Sigmoid colon (tissue), 6 donors: ENCODE measurements at regions not wholly inside any gene's neighbourhood (a gene's known extent, or its start where the extent isn't known, plus 50 kb on each side); places are given as distances from the start of the nearest gene placed in this dataset.

ENCODE experiments used
- DNase-seq: peaks from one replicate; pipeline ENCODE4 v3.0.0-alpha.2; 2019
- H3K27ac ChIP-seq, 4 donors: fragments of 200-600 bp; sonication (generic); one replicate each; pipeline ENCODE4 v1.5.1; 2016 to 2019; ENCODE audit warnings: mild to moderate bottlenecking in 1 of 4
- H3K27me3 ChIP-seq, 3 donors: fragments of 200-600 bp; sonication (generic); one replicate each; pipeline ENCODE4 v1.5.1; 2019; ENCODE audit warnings: mild to moderate bottlenecking in 1 of 3
- H3K36me3 ChIP-seq, 4 donors: fragments of 200-600 bp; sonication (generic); one replicate each; pipeline ENCODE4 v1.5.1; 2016 to 2019
- H3K4me1 ChIP-seq, 4 donors: fragments of 200-600 bp; sonication (generic); one replicate each; pipeline ENCODE4 v1.5.1; 2017 to 2019
- H3K4me3 ChIP-seq, 4 donors: fragments of 200-600 bp; sonication (generic); one replicate each; pipeline ENCODE4 v1.5.1; 2017 to 2019; ENCODE audit warnings: mild to moderate bottlenecking in 2 of 4, moderate library complexity in 1 of 4
- H3K9me3 ChIP-seq, 4 donors: fragments of 200-600 bp in 3 of 4; sonication (generic) in 3 of 4; one replicate each; pipeline versions ENCODE4 v1.5.1 to v1.6.1; 2013 to 2019
- CTCF ChIP-seq, 4 experiments: fragments of 450-650 bp in 3 of 4; fragments of 200-600 bp in 1 of 4; IDR thresholded peaks; one replicate each; pipeline ENCODE4 v1.5.1; 2016 to 2019; ENCODE audit warnings: antibody characterized with exemption in 4 of 4, mild to moderate bottlenecking in 3 of 4, moderate library complexity in 2 of 4
- EP300 ChIP-seq, 4 donors: sonication (generic); formaldehyde crosslinking; IDR thresholded peaks; one replicate each; pipeline ENCODE4 v1.6.1; 2017; ENCODE audit warnings: antibody characterized with exemption in 4 of 4
- POLR2A ChIP-seq, 2 donors: fragments of 450-650 bp; IDR thresholded peaks; one replicate each; pipeline ENCODE4 v1.6.1; 2016; ENCODE audit warnings: antibody characterized with exemption in 2 of 2, mild to moderate bottlenecking in 2 of 2, moderate library complexity in 2 of 2
- POLR2AphosphoS5 ChIP-seq, 4 donors: sonication (generic); formaldehyde crosslinking; IDR thresholded peaks; one replicate each; pipeline ENCODE4 v1.6.1; 2017; ENCODE audit warnings: antibody characterized with exemption in 4 of 4
- WGBS, 2 donors: extraction: QIAGEN DNeasy Blood & Tissue Kit; methylation state at CpG; one replicate each; pipeline ENCODE4 v1.1.7; 2013; 5-methylcytosine and 5-hydroxymethylcytosine counted together
- intact Hi-C: fragments of 100-400 bp; cut with DNase I; formaldehyde crosslinking; loops from one replicate; pipeline ENCODE4 v1.15.1; 2023
- donor health status: healthy with polysubstance abuse.
- donor health status: healthy.

DNA sequence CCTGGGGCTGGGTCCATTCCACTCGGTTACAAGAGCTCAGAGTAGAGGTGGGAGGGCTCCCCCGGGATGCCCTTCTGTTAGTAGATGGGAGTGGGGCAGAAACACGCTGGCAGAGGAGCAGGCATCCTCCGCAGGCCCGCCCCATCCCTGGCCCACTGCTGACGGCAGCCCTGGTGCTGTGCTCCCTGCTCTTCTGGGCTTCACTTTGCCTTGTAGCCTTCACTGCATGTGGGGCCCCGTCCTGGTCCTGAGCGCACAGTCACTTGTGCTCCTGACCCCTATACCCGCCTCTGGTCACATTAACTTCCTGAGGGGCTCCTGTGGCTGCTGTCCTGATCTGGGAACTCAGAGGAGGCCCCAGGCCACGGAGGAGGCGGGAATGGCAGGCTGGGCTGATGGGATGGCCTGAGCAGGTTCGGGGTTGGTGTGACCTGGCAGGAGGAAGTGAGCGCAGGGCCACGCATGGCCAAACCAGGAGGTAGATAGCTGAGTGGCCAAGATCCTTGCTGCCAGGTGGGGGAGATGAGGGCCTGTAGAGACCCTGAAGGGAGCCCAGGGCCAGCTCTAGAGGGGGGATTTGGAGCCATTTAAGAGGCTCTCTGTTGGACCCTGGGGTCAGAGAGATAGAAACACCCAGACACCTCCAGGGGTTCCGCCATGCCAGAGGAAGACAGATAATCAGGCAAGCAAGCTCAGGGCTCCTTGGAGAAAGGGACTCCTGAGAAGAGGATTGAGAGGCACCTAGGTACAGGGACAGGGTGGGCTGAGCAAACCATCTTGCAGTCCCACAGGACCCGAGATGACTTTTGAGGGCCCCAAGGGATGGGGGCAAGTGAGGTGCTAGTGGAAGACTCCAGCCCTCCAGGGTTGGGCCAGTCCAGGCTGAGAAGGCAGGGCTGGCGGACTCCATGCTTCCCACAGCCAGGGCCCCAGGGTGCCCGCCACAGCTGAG is 92.2 kb upstream of the PRR23E start:
- Histone ChIP-seq H3K27me3 (peaks cover 0 to 9% (median 0%) of the 10 kb centered on the region in 3 donors), H3K27ac (no peak overlapping the region), H3K36me3 (no peaks in the 10 kb centered on the region), H3K4me1 (no peaks in the 10 kb centered on the region), H3K4me3 (no peak overlapping the region), H3K9me3 (no peaks in the 10 kb centered on the region)
- no peak for TF ChIP-seq CTCF (IDR thresholded peaks at IDR 0.05)
- no peak for TF ChIP-seq EP300 (IDR thresholded peaks at IDR 0.05)
- TF ChIP-seq POLR2A (IDR thresholded peaks at IDR 0.05) = no peak
- no peak for TF ChIP-seq POLR2AphosphoS5 (IDR thresholded peaks at IDR 0.05)
- intact Hi-C loops = no loop called here
- 78 to 87% methylated on average over 18 of the region's 18 CpGs for WGBS, 2 donors
- no peak for DNase-seq

GRCh38 chr3:127101411-127102187 is 91.3 kb upstream of the PRR23E start:
- H3K27me3 ChIP-seq = peaks cover 0 to 9% (median 0%) of the 10 kb centered on the region in 3 donors
- H3K27ac ChIP-seq = no peak overlapping the region
- no peak overlapping the region for H3K4me3 ChIP-seq
- no peaks in the 10 kb centered on the region for H3K9me3 ChIP-seq
- DNase-seq = no peak
- H3K36me3 ChIP-seq = no peaks in the 10 kb centered on the region
- no peaks in the 10 kb centered on the region for H3K4me1 ChIP-seq
- 91% methylated on average over 19 of the region's 19 CpGs for WGBS, 2 donors
- intact Hi-C loops = no loop called here
- TF ChIP-seq CTCF (IDR thresholded peaks at IDR 0.05) = no peak
- no peak for TF ChIP-seq EP300 (IDR thresholded peaks at IDR 0.05)
- no peak for TF ChIP-seq POLR2AphosphoS5 (IDR thresholded peaks at IDR 0.05)
- TF ChIP-seq POLR2A (IDR thresholded peaks at IDR 0.05) = no peak

- no peak for DNase-seq
- intact Hi-C loops = no loop called here
- H3K4me1 ChIP-seq = no peaks in the 10 kb centered on the region
- WGBS, 2 donors = 88 to 93% methylated on average over 3 of the region's 3 CpGs
- no peak overlapping the region for H3K27ac ChIP-seq
- H3K4me3 ChIP-seq = no peak overlapping the region
- peaks cover 0 to 9% (median 0%) of the 10 kb centered on the region in 3 donors for H3K27me3 ChIP-seq
- no peaks in the 10 kb centered on the region for H3K36me3 ChIP-seq
- H3K9me3 ChIP-seq = no peaks in the 10 kb centered on the region
- no peak for TF ChIP-seq CTCF (IDR thresholded peaks at IDR 0.05)
- no peak for TF ChIP-seq POLR2AphosphoS5 (IDR thresholded peaks at IDR 0.05)
- TF ChIP-seq POLR2A (IDR thresholded peaks at IDR 0.05) = no peak
- no peak for TF ChIP-seq EP300 (IDR thresholded peaks at IDR 0.05)
Measured at GRCh38 chr3:127102188-127102520, 90.8 kb upstream of the PRR23E start.

DNA sequence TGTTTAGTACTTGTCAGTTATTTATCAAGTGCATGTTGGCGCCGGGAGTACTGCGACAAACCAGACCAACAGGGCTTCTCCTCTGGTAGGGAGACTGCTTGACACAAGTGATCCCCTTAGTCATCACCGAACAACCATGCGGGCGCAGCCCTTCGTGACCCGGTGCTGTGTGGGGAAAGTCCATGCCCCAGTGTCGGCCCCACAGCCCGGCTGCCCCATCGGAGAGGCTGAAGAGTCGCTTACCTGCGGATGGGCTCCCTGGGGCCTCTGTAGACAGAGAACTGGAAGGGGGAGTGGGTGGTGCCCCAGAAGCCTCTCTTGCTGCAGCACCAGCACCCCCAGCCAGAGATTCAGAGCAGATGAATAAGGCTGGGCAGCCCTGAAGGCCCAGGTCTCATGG is 90.3 kb upstream of the PRR23E start:
- intact Hi-C loops = no loop called here
- Histone ChIP-seq H3K4me1 (no peaks in the 10 kb centered on the region), H3K27me3 (peaks cover 0 to 9% (median 0%) of the 10 kb centered on the region in 3 donors), H3K9me3 (no peaks in the 10 kb centered on the region), H3K4me3 (no peak overlapping the region), H3K27ac (no peak overlapping the region), H3K36me3 (no peaks in the 10 kb centered on the region)
- DNase-seq = no peak
- WGBS, 2 donors = 91 to 95% methylated on average over 13 of the region's 13 CpGs
- TF ChIP-seq POLR2AphosphoS5 (IDR thresholded peaks at IDR 0.05) (no peak), POLR2A (IDR thresholded peaks at IDR 0.05) (no peak), CTCF (IDR thresholded peaks at IDR 0.05) (no peak), EP300 (IDR thresholded peaks at IDR 0.05) (no peak)
